ENCODE measurements at regions not wholly inside any gene's neighbourhood (a gene's known extent, or its start where the extent isn't known, plus 50 kb on each side); places are given as distances from the start of the nearest gene placed in this dataset.

- Histone ChIP-seq H3K79me1 (ENCODE audit: low read depth, low read length) (no peaks in the 10 kb centered on the region), H3K18ac (ENCODE audit: low read length) (no peak overlapping the region), H3K36me3 (replicated peaks in 1 of 2; ENCODE audit: control insufficient read depth in 2 of 2, insufficient read depth in 2 of 2, low read length in 2 of 2) (no peaks in the 10 kb centered on the region), H2AFZ (ENCODE audit: low read length) (no peak overlapping the region), H3K4ac (ENCODE audit: low read length) (no peak overlapping the region), H3K27ac (replicated peaks; ENCODE audit: low read length) (no peak overlapping the region), H2BK5ac (ENCODE audit: low read length) (no peak overlapping the region), H4K8ac (ENCODE audit: low read depth, low read length) (no peak overlapping the region), H2BK15ac (ENCODE audit: low read length) (no peak overlapping the region), H2BK12ac (ENCODE audit: low read length) (no peak overlapping the region), H2BK120ac (ENCODE audit: low read depth, low read length) (no peak overlapping the region), H3K27me3 (ENCODE audit: control insufficient read depth in 3 of 3, insufficient read depth in 3 of 3, low read depth in 1 of 3, low read length in 3 of 3) (no peaks in the 10 kb centered on the region), H3K9ac (ENCODE audit: low read depth, low read length, poor library complexity) (no peak overlapping the region), H3K4me3 (ENCODE audit: low read length in 2 of 2) (no peak overlapping the region), H3K4me2 (ENCODE audit: insufficient read depth, low read length, poor library complexity, severe bottlenecking) (no peak overlapping the region), H3K23ac (ENCODE audit: low read depth, low read length, poor library complexity) (no peak overlapping the region), H3K4me1 (ENCODE audit: control insufficient read depth in 2 of 2, insufficient read depth in 1 of 2, low read depth in 1 of 2, low read length in 2 of 2) (no peaks in the 10 kb centered on the region), H2AK5ac (ENCODE audit: low read depth, low read length) (no peak overlapping the region), H3K14ac (ENCODE audit: low read length) (no peak overlapping the region), H3K9me3 (replicated peaks in 1 of 2; ENCODE audit: control insufficient read depth in 2 of 2, insufficient read depth in 1 of 2, low read depth in 1 of 2, low read length in 2 of 2) (no peaks in the 10 kb centered on the region), H4K91ac (ENCODE audit: low read depth, low read length, poor library complexity) (no peak overlapping the region)
- no CpG with 5 or more reads among the region's 1 CpG for WGBS, 2 donors (ENCODE audit: extremely low coverage in 2 of 2, insufficient read length in 2 of 2, insufficient replicate concordance in 1 of 2)
- DNase-seq (ENCODE audit: low spot score) = no peak
These were observed 836.0 kb downstream of the PDHA2 start for GRCh38 chr4:96675896-96676295.

- Histone ChIP-seq H3K79me1 (ENCODE audit: low read depth, low read length) (no peaks in the 10 kb centered on the region), H3K36me3 (replicated peaks in 1 of 2; ENCODE audit: control insufficient read depth in 2 of 2, insufficient read depth in 2 of 2, low read length in 2 of 2) (no peaks in the 10 kb centered on the region), H3K4ac (ENCODE audit: low read length) (no peak overlapping the region), H2AK5ac (ENCODE audit: low read depth, low read length) (no peak overlapping the region), H3K9me3 (replicated peaks in 1 of 2; ENCODE audit: control insufficient read depth in 2 of 2, insufficient read depth in 1 of 2, low read depth in 1 of 2, low read length in 2 of 2) (no peaks in the 10 kb centered on the region), H2BK15ac (ENCODE audit: low read length) (no peak overlapping the region), H3K4me3 (ENCODE audit: low read length in 2 of 2) (no peak overlapping the region), H3K18ac (ENCODE audit: low read length) (no peak overlapping the region), H4K8ac (ENCODE audit: low read depth, low read length) (no peak overlapping the region), H3K4me1 (ENCODE audit: control insufficient read depth in 2 of 2, insufficient read depth in 1 of 2, low read depth in 1 of 2, low read length in 2 of 2) (no peaks in the 10 kb centered on the region), H4K91ac (ENCODE audit: low read depth, low read length, poor library complexity) (no peak overlapping the region), H3K4me2 (ENCODE audit: insufficient read depth, low read length, poor library complexity, severe bottlenecking) (no peak overlapping the region), H2BK120ac (ENCODE audit: low read depth, low read length) (no peak overlapping the region), H2BK12ac (ENCODE audit: low read length) (no peak overlapping the region), H2BK5ac (ENCODE audit: low read length) (no peak overlapping the region), H3K9ac (ENCODE audit: low read depth, low read length, poor library complexity) (no peak overlapping the region), H3K23ac (ENCODE audit: low read depth, low read length, poor library complexity) (no peak overlapping the region), H2AFZ (ENCODE audit: low read length) (no peak overlapping the region), H3K14ac (ENCODE audit: low read length) (no peak overlapping the region), H3K27me3 (ENCODE audit: control insufficient read depth in 3 of 3, insufficient read depth in 3 of 3, low read depth in 1 of 3, low read length in 3 of 3) (no peaks in the 10 kb centered on the region), H3K27ac (replicated peaks; ENCODE audit: low read length) (no peak overlapping the region)
- DNase-seq (ENCODE audit: low spot score) = no peak
- no CpG with 5 or more reads among the region's 3 CpGs for WGBS, 2 donors (ENCODE audit: extremely low coverage in 2 of 2, insufficient read length in 2 of 2, insufficient replicate concordance in 1 of 2)
These were observed 837.0 kb downstream of the PDHA2 start for GRCh38 chr4:96676754-96677435.

DNA sequence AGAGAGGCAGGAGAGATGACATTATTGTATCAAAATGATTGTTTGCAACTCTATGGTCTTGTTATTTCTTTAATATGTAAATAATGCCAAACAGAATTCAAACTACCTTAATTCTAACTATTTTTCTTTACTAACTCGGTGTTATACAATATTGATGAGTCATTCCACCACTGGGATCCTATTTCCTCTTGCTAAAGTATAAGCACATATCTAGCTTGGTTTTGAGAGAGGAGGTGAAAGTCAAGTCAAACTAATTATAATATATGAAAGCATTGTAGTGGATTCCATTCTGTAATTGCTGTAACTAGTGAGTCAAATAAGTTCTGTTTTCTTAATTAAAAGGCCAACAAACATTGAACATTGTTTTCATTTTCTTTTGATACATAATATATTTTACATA lies 837.6 kb downstream of the PDHA2 start:
- Histone ChIP-seq H3K4ac (ENCODE audit: low read length) (no peak overlapping the region), H3K14ac (ENCODE audit: low read length) (no peak overlapping the region), H3K4me3 (ENCODE audit: low read length in 2 of 2) (no peak overlapping the region), H3K36me3 (replicated peaks in 1 of 2; ENCODE audit: control insufficient read depth in 2 of 2, insufficient read depth in 2 of 2, low read length in 2 of 2) (no peaks in the 10 kb centered on the region), H2AK5ac (ENCODE audit: low read depth, low read length) (no peak overlapping the region), H2BK120ac (ENCODE audit: low read depth, low read length) (no peak overlapping the region), H2BK12ac (ENCODE audit: low read length) (no peak overlapping the region), H3K9me3 (replicated peaks in 1 of 2; ENCODE audit: control insufficient read depth in 2 of 2, insufficient read depth in 1 of 2, low read depth in 1 of 2, low read length in 2 of 2) (no peaks in the 10 kb centered on the region), H2BK15ac (ENCODE audit: low read length) (no peak overlapping the region), H2BK5ac (ENCODE audit: low read length) (no peak overlapping the region), H3K4me2 (ENCODE audit: insufficient read depth, low read length, poor library complexity, severe bottlenecking) (no peak overlapping the region), H4K91ac (ENCODE audit: low read depth, low read length, poor library complexity) (no peak overlapping the region), H3K18ac (ENCODE audit: low read length) (no peak overlapping the region), H3K4me1 (ENCODE audit: control insufficient read depth in 2 of 2, insufficient read depth in 1 of 2, low read depth in 1 of 2, low read length in 2 of 2) (no peaks in the 10 kb centered on the region), H3K23ac (ENCODE audit: low read depth, low read length, poor library complexity) (no peak overlapping the region), H3K9ac (ENCODE audit: low read depth, low read length, poor library complexity) (no peak overlapping the region), H3K79me1 (ENCODE audit: low read depth, low read length) (no peaks in the 10 kb centered on the region), H4K8ac (ENCODE audit: low read depth, low read length) (no peak overlapping the region), H3K27me3 (ENCODE audit: control insufficient read depth in 3 of 3, insufficient read depth in 3 of 3, low read depth in 1 of 3, low read length in 3 of 3) (no peaks in the 10 kb centered on the region), H3K27ac (replicated peaks; ENCODE audit: low read length) (no peak overlapping the region), H2AFZ (ENCODE audit: low read length) (no peak overlapping the region)
- DNase-seq (ENCODE audit: low spot score) = no peak
- WGBS, 2 donors (ENCODE audit: extremely low coverage in 2 of 2, insufficient read length in 2 of 2, insufficient replicate concordance in 1 of 2) = no CpG with 5 or more reads among the region's 1 CpG

GRCh38 chr4:96681218-96681617 lies 841.3 kb downstream of the PDHA2 start:
- no peak overlapping the region for H3K4ac ChIP-seq (ENCODE audit: low read length)
- H2BK15ac ChIP-seq (ENCODE audit: low read length) = no peak overlapping the region
- H3K27ac ChIP-seq (replicated peaks; ENCODE audit: low read length) = no peak overlapping the region
- no peak overlapping the region for H3K14ac ChIP-seq (ENCODE audit: low read length)
- no peak overlapping the region for H2BK12ac ChIP-seq (ENCODE audit: low read length)
- no peak overlapping the region for H2AK5ac ChIP-seq (ENCODE audit: low read depth, low read length)
- H3K4me1 ChIP-seq (ENCODE audit: control insufficient read depth in 2 of 2, insufficient read depth in 1 of 2, low read depth in 1 of 2, low read length in 2 of 2) = no peaks in the 10 kb centered on the region
- no peak overlapping the region for H3K4me3 ChIP-seq (ENCODE audit: low read length in 2 of 2)
- H3K9ac ChIP-seq (ENCODE audit: low read depth, low read length, poor library complexity) = no peak overlapping the region
- H3K18ac ChIP-seq (ENCODE audit: low read length) = no peak overlapping the region
- no peak overlapping the region for H2BK120ac ChIP-seq (ENCODE audit: low read depth, low read length)
- no peak for DNase-seq (ENCODE audit: low spot score)
- no peak overlapping the region for H2BK5ac ChIP-seq (ENCODE audit: low read length)
- no peaks in the 10 kb centered on the region for H3K36me3 ChIP-seq (replicated peaks in 1 of 2; ENCODE audit: control insufficient read depth in 2 of 2, insufficient read depth in 2 of 2, low read length in 2 of 2)
- H2AFZ ChIP-seq (ENCODE audit: low read length) = no peak overlapping the region
- no peak overlapping the region for H3K23ac ChIP-seq (ENCODE audit: low read depth, low read length, poor library complexity)
- no peaks in the 10 kb centered on the region for H3K79me1 ChIP-seq (ENCODE audit: low read depth, low read length)
- no peak overlapping the region for H3K4me2 ChIP-seq (ENCODE audit: insufficient read depth, low read length, poor library complexity, severe bottlenecking)
- no peaks in the 10 kb centered on the region for H3K27me3 ChIP-seq (ENCODE audit: control insufficient read depth in 3 of 3, insufficient read depth in 3 of 3, low read depth in 1 of 3, low read length in 3 of 3)
- H3K9me3 ChIP-seq (replicated peaks in 1 of 2; ENCODE audit: control insufficient read depth in 2 of 2, insufficient read depth in 1 of 2, low read depth in 1 of 2, low read length in 2 of 2) = no peaks in the 10 kb centered on the region
- H4K91ac ChIP-seq (ENCODE audit: low read depth, low read length, poor library complexity) = no peak overlapping the region
- no peak overlapping the region for H4K8ac ChIP-seq (ENCODE audit: low read depth, low read length)
